Endodermal cell (in vitro differentiated cells): ENCODE measurements at regions not wholly inside any gene's neighbourhood (a gene's known extent, or its start where the extent isn't known, plus 50 kb on each side); places are given as distances from the start of the nearest gene placed in this dataset.

Experiments
- DNase-seq: peaks from one replicate; pipeline ENCODE4 v3.0.0-alpha.2; 2017
- H3K27ac ChIP-seq: 2 replicates; pipeline ENCODE4 v1.5.1; 2013; ENCODE audit warnings: mild to moderate bottlenecking, low read depth, low read length, moderate library complexity
- H3K27me3 ChIP-seq: 2 replicates; pipeline ENCODE4 v1.6.1; 2013; ENCODE audit warnings: mild to moderate bottlenecking, low read length, moderate library complexity; ENCODE audit not compliant: insufficient read depth, control insufficient read depth, poor library complexity, severe bottlenecking
- H3K36me3 ChIP-seq: 2 replicates; pipeline ENCODE4 v1.7.0; 2013; ENCODE audit warnings: mild to moderate bottlenecking, low read length, moderate library complexity; ENCODE audit not compliant: control insufficient read depth, insufficient read depth
- H3K4me1 ChIP-seq: one replicate; pipeline ENCODE4 v1.7.0; 2013; ENCODE audit warnings: low read length; ENCODE audit not compliant: control insufficient read depth, insufficient read depth
- H3K4me3 ChIP-seq: 2 replicates; pipeline ENCODE4 v1.5.1; 2013; ENCODE audit warnings: mild to moderate bottlenecking, low read length, moderate library complexity
- H3K9ac ChIP-seq: 2 replicates; pipeline ENCODE4 v1.6.1; 2013; ENCODE audit warnings: mild to moderate bottlenecking, low read length, moderate library complexity; ENCODE audit not compliant: poor library complexity, severe bottlenecking; ENCODE audit errors: extremely low read depth
- H3K9me3 ChIP-seq: 2 replicates; pipeline ENCODE4 v1.6.1; 2013; ENCODE audit warnings: mild to moderate bottlenecking, low read length, moderate library complexity; ENCODE audit not compliant: control insufficient read depth
- H3K27ac Mint-ChIP-seq: 2 replicates; pipeline ENCODE4 v1.8.0; 2020; ENCODE audit warnings: mixed read lengths
- H3K27me3 Mint-ChIP-seq: 2 replicates; pipeline ENCODE4 v1.8.0; 2021; ENCODE audit warnings: mild to moderate bottlenecking, mixed read lengths; ENCODE audit not compliant: insufficient read depth
- H3K36me3 Mint-ChIP-seq: 2 replicates; pipeline ENCODE4 v1.8.0; 2020; ENCODE audit warnings: low read depth, mixed read lengths
- H3K4me1 Mint-ChIP-seq: 2 replicates; pipeline ENCODE4 v1.8.0; 2020; ENCODE audit warnings: mixed read lengths
- H3K4me3 Mint-ChIP-seq: 2 replicates; pipeline ENCODE4 v1.8.0; 2020; ENCODE audit warnings: mild to moderate bottlenecking, moderate library complexity, mixed read lengths
- H3K9me3 Mint-ChIP-seq: 2 replicates; pipeline ENCODE4 v1.8.0; 2020; ENCODE audit warnings: mild to moderate bottlenecking, mixed read lengths
- WGBS, 2 experiments: methylation state at CpG; one replicate each; pipeline versions ENCODE4 v1.1.5 to v1.1.7; 2013; ENCODE audit warnings: missing lambda C conversion rate in 2 of 2, mixed read lengths in 1 of 2; ENCODE audit not compliant: insufficient coverage in 1 of 2, insufficient read length in 1 of 2; 5-methylcytosine and 5-hydroxymethylcytosine counted together
- TF ChIP-seq, protein P1 (sequence below): fragments of 200-600 bp; sonication (generic); conservative IDR thresholded peaks from 2 replicates; pipeline ENCODE4 v1.5.0; 2021; ENCODE audit warnings: antibody characterized with exemption, mild to moderate bottlenecking

DNA sequence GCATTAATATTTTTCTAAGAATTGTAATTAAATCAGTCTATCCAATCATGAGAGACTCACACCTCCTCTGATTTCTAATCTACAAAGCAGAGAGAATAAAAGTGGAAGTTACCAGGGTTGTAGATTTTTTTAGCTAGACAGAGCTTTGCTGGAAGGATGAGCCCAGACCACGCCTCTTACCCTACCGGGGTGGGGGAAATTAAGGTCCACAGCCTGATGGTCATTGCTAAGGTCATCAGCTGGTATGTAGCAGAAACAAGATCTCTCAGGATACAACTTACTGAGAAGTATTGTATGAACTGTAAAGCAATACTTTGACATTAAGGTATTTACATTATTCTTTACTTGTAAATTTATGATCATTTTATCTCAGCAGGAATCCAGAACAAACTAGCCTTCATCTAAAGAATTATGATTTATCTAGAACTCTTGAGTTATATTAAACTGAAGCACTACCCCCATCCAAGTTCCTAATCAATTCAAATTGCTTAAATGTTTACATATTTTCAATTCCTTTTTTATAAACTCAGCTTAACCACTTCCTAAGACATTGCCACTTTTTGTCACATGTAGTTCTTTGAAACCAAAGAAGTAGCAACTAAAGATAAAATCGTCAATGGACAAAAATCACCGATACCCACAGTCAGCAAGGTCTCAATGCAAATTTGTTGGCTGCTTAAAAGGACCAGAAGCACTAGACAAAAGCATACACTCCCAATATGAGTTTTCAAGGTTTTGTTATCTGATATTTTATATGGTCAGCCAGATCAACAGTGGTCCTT lies 225.8 kb upstream of the DAPK1 start:
- Mint-ChIP-seq H3K9me3 (no peaks in the 10 kb centered on the region), H3K4me3 (no peak overlapping the region), H3K27me3 (peaks cover 3% of the 10 kb centered on the region), H3K27ac (no peak overlapping the region), H3K36me3 (no peaks in the 10 kb centered on the region), H3K4me1 (peaks cover 13% of the 10 kb centered on the region)
- no peak overlapping the region for H3K9ac ChIP-seq
- H3K4me1 ChIP-seq = peaks cover under 1% of the 10 kb centered on the region
- 89 to 100% methylated on average over 1 to 4 of the region's 4 CpGs for WGBS, 2 experiments
- no peaks in the 10 kb centered on the region for H3K36me3 ChIP-seq
- DNase-seq = no peak
- peaks cover 2% of the 10 kb centered on the region for H3K9me3 ChIP-seq
- H3K4me3 ChIP-seq = no peak overlapping the region
- no peak overlapping the region for H3K27ac ChIP-seq
- H3K27me3 ChIP-seq = no peaks in the 10 kb centered on the region
- TF ChIP-seq, protein P1, sequence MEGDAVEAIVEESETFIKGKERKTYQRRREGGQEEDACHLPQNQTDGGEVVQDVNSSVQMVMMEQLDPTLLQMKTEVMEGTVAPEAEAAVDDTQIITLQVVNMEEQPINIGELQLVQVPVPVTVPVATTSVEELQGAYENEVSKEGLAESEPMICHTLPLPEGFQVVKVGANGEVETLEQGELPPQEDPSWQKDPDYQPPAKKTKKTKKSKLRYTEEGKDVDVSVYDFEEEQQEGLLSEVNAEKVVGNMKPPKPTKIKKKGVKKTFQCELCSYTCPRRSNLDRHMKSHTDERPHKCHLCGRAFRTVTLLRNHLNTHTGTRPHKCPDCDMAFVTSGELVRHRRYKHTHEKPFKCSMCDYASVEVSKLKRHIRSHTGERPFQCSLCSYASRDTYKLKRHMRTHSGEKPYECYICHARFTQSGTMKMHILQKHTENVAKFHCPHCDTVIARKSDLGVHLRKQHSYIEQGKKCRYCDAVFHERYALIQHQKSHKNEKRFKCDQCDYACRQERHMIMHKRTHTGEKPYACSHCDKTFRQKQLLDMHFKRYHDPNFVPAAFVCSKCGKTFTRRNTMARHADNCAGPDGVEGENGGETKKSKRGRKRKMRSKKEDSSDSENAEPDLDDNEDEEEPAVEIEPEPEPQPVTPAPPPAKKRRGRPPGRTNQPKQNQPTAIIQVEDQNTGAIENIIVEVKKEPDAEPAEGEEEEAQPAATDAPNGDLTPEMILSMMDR = no peak

DNA sequence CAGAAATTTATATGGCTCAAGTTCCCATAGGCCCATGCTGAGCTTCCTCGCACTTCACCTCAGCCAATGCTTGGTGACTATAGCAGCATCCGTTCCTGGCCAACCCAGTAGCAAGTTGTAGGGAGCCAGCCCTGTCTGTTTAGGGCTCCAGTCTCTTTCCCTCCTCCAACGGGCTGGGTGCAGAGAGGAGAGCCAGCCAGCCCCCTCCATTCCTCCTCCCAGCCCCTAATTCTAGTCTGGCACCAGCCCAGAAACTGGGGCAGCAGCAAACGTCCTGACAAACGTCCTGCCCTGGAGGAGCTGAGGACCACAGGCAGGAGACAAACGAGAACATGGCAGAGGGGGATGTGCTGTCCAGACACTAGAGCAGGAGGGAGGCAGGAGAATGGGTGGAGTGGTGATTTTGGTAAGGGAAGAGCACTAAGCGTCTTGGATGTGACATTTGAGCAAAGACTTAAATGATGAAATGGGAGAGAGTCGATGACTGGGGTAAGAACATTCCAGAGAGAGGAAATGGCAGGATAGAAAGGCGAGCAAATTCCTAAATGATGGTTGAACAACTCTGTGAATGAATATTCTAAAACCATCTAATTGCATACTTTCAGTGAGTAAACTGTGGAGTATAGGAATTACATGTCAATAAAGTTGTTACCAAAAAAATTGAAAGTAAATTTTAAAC lies 222.5 kb upstream of the DAPK1 start:
- H3K4me3 ChIP-seq = no peak overlapping the region
- no peaks in the 10 kb centered on the region for H3K36me3 ChIP-seq
- peaks cover 3% of the 10 kb centered on the region for H3K4me1 ChIP-seq
- H3K9me3 Mint-ChIP-seq = no peaks in the 10 kb centered on the region
- no peak overlapping the region for H3K27ac Mint-ChIP-seq
- no peaks in the 10 kb centered on the region for H3K36me3 Mint-ChIP-seq
- WGBS, 2 experiments = 92 to 97% methylated on average over 6 to 9 of the region's 9 CpGs
- DNase-seq = no peak
- TF ChIP-seq, protein P1 = no peak
- no peaks in the 10 kb centered on the region for H3K27me3 ChIP-seq
- H3K27me3 Mint-ChIP-seq = no peaks in the 10 kb centered on the region
- H3K27ac ChIP-seq = no peak overlapping the region
- H3K9ac ChIP-seq = no peak overlapping the region
- H3K9me3 ChIP-seq = no peaks in the 10 kb centered on the region
- H3K4me3 Mint-ChIP-seq = no peak overlapping the region
- peaks cover 24% of the 10 kb centered on the region for H3K4me1 Mint-ChIP-seq

DNA sequence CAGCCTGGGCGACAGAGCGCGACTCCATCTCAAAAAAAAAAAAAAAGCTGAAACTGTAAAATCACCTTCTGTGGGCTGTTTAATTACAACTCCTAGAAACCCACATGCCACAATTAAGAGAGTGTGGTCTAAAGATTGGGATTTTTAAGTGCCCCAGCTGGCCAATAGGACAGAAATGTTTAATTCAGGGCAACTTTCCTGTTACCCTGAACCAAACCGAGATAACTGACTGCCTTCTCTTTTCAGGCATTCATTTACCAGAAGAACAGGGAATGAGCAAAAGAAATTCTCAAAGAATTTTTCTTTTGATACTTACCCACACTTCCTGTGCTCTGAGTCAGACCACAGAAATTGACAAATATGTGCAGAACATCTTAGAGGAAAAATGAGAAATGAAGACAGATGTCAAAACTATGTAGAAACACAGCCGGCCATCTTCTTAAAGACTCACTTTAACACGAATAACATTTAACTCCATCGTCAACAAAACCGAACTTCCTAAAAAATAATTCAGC lies 221.3 kb upstream of the DAPK1 start:
- peak overlapping the region; percentile 65 for H3K27ac Mint-ChIP-seq

More for the DNA sequence above, 221.3 kb upstream of the DAPK1 start:
- Histone ChIP-seq H3K9ac (no peak overlapping the region), H3K4me3 (no peak overlapping the region), H3K9me3 (no peaks in the 10 kb centered on the region), H3K4me1 (peaks cover 3% of the 10 kb centered on the region), H3K36me3 (no peaks in the 10 kb centered on the region), H3K27ac (no peak overlapping the region), H3K27me3 (no peaks in the 10 kb centered on the region)
- 84 to 93% methylated on average over 3 to 8 of the region's 8 CpGs for WGBS, 2 experiments
- Mint-ChIP-seq H3K4me1 (peaks cover 19% of the 10 kb centered on the region), H3K9me3 (no peaks in the 10 kb centered on the region), H3K27me3 (no peaks in the 10 kb centered on the region), H3K36me3 (peaks cover 2% of the 10 kb centered on the region), H3K4me3 (no peak overlapping the region)
- no peak for DNase-seq
- TF ChIP-seq, protein P1 = no peak
